ENCODE measurements at regions not wholly inside any gene's neighbourhood (a gene's known extent, or its start where the extent isn't known, plus 50 kb on each side); places are given as distances from the start of the nearest gene placed in this dataset.
"Not testable (repeated sequence)": the region's sequence is repeated elsewhere in the genome, so short reads cannot be mapped to it uniquely, and the experiment has no call there.

- no peak for DNase-seq (ENCODE audit: low read depth in 2 of 2)
Measured at GRCh38 chrY:18951019-18951418, 177.5 kb upstream of the HSFY2 start.

GRCh38 chrY:18936831-18937230 is 163.3 kb upstream of the HSFY2 start:
- no peak for DNase-seq (ENCODE audit: low read depth in 2 of 2)

- DNase-seq (ENCODE audit: low read depth in 2 of 2) = no peak
Measured at GRCh38 chrY:18919256-18919655, 145.7 kb upstream of the HSFY2 start.

- no peak for DNase-seq (ENCODE audit: low read depth in 2 of 2)
Measured at GRCh38 chrY:18912846-18913245, 139.3 kb upstream of the HSFY2 start.

GRCh38 chrY:18909846-18910245 is 136.3 kb upstream of the HSFY2 start:
- no peak for DNase-seq (ENCODE audit: low read depth in 2 of 2)

GRCh38 chrY:18906198-18906597 is 132.7 kb upstream of the HSFY2 start:
- DNase-seq (ENCODE audit: low read depth in 2 of 2) = not testable (repeated sequence)

- DNase-seq (ENCODE audit: low read depth in 2 of 2) = no peak
Measured at GRCh38 chrY:18904296-18904695, 130.8 kb upstream of the HSFY2 start.

- DNase-seq (ENCODE audit: low read depth in 2 of 2) = no peak
Measured at GRCh38 chrY:18891994-18892393, 118.5 kb upstream of the HSFY2 start.

- no peak for DNase-seq (ENCODE audit: low read depth in 2 of 2)
Measured at GRCh38 chrY:18889548-18889947, 116.0 kb upstream of the HSFY2 start.

- DNase-seq (ENCODE audit: low read depth in 2 of 2) = peak; percentile 32
Measured at GRCh38 chrY:18884748-18885147, 111.2 kb upstream of the HSFY2 start.

- not testable (repeated sequence) for DNase-seq (ENCODE audit: low read depth in 2 of 2)
Measured at GRCh38 chrY:18869145-18869544, 95.6 kb upstream of the HSFY2 start.

GRCh38 chrY:18866887-18867551 is 93.5 kb upstream of the HSFY2 start:
- not testable (repeated sequence) for DNase-seq (ENCODE audit: low read depth in 2 of 2)

- DNase-seq (ENCODE audit: low read depth in 2 of 2) = not testable (repeated sequence)
Measured at GRCh38 chrY:18860856-18861255, 87.3 kb upstream of the HSFY2 start.

- DNase-seq (ENCODE audit: low read depth in 2 of 2) = not testable (repeated sequence)
Measured at GRCh38 chrY:18858484-18859191, 85.1 kb upstream of the HSFY2 start.

- not testable (repeated sequence) for DNase-seq (ENCODE audit: low read depth in 2 of 2)
Measured at GRCh38 chrY:18855184-18855583, 81.6 kb upstream of the HSFY2 start.

GRCh38 chrY:18853323-18853722 is 79.8 kb upstream of the HSFY2 start:
- DNase-seq (ENCODE audit: low read depth in 2 of 2) = not testable (repeated sequence)

GRCh38 chrY:18836643-18837042 is 63.1 kb upstream of the HSFY2 start:
- DNase-seq (ENCODE audit: low read depth in 2 of 2) = not testable (repeated sequence)

Data from fibroblast of skin of left biceps (primary cell).